ENCODE measurements at regions not wholly inside any gene's neighbourhood (a gene's known extent, or its start where the extent isn't known, plus 50 kb on each side); places are given as distances from the start of the nearest gene placed in this dataset.

GRCh38 chr17:72212041-72212440, 91.2 kb downstream of the SOX9 start:
- DNase-seq, result no peak

GRCh38 chr17:72215490-72215889, 94.7 kb downstream of the SOX9 start:
- DNase-seq, result no peak

- DNase-seq, result no peak
Observed at GRCh38 chr17:72215928-72216327, 95.1 kb downstream of the SOX9 start.

GRCh38 chr17:72219137-72219823, 98.5 kb downstream of the SOX9 start:
- no peak for DNase-seq

DNA sequence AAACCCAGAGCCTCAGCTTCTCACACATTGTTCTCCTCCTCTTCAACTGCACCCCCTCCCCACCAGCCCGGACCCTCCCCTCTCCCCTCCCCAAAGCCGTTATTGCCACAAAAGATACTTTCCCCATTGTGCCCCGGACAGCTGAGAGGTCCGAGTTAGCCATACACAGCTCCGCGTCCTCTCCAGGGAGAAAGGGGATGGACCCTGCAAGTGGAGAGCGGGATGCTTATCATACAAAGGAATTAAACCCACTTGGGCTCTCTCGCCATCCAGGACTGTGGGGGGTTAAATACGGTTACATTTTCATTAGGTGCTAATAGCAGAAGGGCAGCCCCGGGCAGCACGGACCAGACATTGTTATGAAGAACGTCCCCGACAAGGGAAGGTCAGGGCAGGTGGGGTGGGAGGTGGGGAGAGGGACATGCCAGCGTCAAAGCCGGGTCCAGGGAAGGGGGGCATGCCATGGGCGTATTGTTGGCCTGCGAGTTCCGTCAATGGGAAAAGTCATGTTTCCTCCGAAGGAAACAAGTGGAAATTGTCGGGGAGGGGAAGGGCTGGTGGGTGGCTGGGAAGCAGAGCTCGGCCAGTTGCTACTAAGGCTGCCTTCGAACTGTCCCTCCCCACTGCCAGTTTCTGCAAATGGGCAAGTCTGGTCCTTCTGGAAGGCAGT, 99.1 kb downstream of the SOX9 start:
- DNase-seq, result no peak

DNA sequence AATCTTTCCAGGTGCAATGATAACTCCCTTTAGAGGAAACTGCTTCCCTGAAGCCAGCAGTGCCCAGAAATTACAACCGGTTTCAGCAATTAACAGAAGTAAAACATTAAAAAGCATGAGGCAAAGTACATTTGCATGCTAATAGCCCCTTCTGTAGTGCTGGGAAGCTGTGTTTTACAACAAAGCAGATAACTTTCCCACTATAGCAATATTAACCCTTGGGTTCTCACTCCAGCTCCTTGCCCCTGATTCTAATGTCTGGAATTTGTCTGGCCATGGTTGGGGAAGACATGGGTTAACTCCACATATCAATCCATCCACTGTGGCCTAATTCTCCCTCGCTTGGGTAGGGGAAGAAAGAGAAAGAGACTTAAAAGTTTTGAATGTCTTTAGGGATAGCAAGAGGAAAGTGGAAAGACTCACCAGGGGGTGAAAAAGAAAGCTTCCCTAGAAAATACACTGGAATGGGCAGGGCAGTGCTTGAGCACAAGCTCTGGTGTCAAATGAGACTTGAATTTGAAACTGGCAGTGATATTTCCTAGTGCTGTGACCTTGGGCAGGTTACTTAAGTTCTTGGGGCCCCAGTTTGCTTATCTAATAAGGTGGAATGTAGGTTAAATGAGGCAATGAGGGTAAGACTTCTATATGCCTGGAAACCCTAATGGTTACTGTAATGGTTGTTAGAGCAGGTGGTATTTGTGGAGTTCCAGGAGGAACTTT, 102.0 kb downstream of the SOX9 start:
- no peak for DNase-seq

GRCh38 chr17:72223866-72224291, 103.1 kb downstream of the SOX9 start:
- DNase-seq, result no peak

GRCh38 chr17:72226322-72226721, 105.5 kb downstream of the SOX9 start:
- no peak for DNase-seq

DNA sequence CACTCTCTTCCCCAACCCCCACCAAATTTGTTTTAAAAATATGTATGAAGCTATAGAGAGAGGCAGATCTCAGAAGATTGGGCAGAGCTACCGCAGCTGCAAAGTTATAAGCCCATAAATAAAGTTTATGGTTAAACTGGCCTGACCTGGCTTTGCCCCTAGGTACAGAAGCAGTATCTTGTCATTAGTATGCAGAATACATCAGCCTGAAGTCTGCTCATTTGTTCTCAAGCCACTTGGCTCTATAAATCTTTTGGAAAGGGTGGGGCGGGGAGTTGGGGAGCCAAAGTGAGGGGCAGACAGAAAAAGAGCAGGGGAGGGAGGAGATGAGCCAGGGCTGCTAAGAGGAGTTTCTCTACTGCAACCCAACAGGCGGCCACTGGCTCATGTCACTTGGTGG, 113.2 kb downstream of the SOX9 start:
- no peak for DNase-seq

DNA sequence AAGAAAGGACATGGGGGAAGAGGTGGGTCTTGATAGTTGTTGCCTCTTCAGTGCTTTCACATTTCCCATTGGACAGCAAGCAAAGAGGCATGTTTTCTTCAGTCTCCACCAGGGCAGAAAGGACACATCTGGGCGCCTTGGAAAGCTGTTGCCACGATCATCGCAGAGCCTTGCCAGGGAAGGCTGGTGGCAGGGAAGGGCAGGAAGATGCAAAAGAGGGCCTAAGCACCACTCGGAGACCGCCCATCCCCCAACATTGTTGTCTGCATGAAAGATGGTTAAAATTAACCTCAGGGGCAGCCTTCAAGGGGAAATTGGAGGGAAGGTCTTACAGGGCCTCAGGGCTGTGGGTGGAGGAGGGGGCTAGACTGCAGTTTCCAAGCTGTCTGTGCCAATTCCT, 114.2 kb downstream of the SOX9 start:
- no peak for DNase-seq

GRCh38 chr17:72236980-72237633, 116.3 kb downstream of the SOX9 start:
- peak; percentile 81 for DNase-seq

DNA sequence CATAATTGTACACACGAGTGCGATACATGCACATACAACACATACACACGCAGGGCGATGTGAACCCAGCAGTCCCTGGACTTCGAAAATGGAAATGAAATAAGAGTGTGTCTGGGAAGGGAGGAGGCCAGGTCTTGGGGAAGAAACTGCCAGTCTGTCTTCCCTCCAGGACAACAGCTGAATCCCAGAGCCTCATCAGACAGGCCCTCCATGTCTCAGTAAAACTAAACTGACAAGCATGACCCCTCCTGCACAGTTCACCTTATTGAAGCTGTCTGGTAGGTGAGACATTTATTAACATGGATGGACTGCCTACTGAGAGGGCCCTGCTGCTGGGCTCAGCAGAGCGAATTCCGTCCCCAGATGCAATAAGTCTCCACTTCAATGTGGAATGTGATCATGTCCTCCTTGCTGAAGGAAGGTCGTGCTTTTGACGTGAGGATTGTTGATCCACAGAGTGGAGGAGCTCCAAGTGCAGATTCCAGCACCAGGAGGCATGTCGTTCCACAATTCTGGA, 117.4 kb downstream of the SOX9 start:
- DNase-seq, result no peak

DNA sequence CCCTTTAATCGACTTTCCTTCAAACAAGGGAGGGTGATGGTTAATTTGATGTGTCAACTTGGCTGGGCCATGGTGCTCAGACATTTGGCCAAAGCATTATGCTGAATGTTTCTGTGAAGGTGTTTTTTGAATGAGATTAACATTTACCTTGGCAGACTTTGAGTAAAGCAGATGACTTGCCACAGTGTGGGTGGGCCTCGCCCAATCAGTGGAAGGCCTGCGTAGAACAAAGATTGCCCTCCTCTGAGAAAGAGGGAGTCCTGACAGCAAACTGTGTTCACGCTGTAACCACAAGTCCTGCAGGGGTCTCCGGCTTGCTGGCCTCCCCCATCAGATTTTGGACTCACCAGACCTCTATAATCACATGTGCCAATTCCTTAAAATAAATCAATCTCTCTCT, 118.7 kb downstream of the SOX9 start:
- DNase-seq, result no peak

DNA sequence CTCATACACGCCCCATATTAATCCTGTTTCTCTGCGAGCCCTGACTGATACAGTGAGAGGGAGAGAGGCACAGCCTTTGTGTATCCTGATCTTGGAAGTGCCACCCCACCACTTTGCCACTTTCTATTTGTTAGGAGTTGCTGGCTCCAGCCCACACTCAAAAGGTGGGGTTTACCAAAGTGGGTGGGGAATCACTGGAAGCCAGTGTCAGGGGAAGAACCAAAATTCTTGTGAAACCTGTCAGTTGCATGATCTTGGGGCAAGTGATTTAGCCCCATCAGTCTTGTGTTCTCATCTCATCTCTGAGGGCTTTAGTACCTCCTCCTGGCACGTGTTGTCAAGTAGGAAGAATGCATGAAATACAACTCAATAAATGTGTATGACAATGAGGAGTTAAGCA, 119.5 kb downstream of the SOX9 start:
- no peak for DNase-seq

DNA sequence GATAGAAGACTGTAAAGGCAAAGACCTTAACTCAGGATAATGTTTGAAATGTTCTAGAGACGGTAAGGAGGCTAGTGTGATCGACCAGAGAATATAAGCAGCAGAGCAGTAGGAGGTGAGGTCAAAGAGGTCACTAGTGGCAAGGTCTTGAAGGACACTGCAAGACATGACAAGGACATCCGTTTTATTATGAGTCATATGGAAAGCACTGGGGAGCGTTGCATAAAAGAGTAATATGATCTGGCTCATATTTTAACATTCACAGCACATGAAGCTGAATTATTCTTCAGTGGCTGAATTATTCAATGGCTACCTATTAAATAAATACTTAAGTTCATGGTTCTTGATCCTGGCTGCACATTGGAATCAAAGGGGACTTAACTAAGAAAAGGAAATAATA, 123.7 kb downstream of the SOX9 start:
- peak; percentile 17 for DNase-seq

DNA sequence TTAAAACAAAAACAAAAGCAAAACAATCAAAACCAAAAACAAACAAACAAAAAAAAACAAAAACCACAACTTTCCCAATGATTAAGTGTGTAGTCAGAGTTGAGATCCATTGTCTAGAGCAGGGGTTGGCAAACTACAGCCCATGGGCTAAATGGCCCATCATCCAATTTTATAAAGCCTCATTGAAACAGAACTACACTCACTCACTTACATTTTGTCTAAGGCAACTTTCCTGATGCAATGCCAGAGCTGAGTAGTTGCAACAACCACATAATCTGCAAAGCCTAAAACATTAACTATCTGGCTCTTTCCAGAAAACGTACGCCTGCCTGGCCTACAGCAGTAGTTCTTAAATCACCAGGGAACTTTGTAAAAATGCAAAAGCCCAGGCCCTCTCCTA, 124.1 kb downstream of the SOX9 start:
- no peak for DNase-seq

DNA sequence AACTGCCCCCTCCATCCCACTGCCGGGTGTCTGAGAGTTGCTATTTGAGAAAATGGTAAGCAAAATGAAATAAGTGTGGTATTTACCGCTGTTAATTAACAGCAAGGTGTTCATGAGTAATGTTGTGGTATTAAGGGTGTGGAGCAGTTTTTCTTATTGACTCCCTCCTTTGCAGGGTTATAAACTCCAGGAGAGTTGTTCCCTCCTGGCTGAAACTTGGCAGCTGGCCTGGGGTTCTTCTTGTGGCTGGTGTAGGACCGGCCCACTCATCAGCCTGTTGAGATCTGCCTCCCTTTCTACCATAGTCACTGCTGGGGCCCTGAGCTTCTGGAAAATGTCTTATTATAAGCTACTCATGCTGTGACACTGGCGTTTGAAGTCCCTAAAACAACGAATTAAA, 128.6 kb downstream of the SOX9 start:
- DNase-seq, result no peak

DNA sequence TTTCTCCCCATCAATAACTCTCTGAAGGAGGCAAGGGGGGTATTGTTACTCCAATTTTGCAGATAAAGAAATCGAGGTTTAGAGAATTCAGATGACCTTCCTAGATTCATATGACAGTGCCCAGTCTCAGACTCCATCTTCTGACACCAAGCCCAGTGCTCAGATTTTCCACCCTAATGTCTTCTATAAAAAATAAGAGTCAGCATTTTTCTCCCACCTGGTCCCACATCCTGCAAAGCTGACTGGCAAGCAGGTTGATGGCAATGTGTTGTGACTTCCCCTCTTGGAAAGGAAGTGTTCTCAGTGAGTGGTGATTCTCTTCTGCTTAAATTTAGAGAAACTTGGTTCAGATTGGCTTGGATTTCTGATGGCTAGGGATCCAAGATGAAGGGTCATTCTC, 129.4 kb downstream of the SOX9 start:
- no peak for DNase-seq

- no peak for DNase-seq
Observed at GRCh38 chr17:72253597-72253996, 132.8 kb downstream of the SOX9 start.

GRCh38 chr17:72254808-72255449, 134.1 kb downstream of the SOX9 start:
- no peak for DNase-seq

- no peak for DNase-seq
Observed at GRCh38 chr17:72255481-72255880, 134.7 kb downstream of the SOX9 start.

- DNase-seq, result peak; percentile 64
Observed at GRCh38 chr17:72258711-72259110, 137.9 kb downstream of the SOX9 start.

GRCh38 chr17:72259922-72260321, 139.1 kb downstream of the SOX9 start:
- DNase-seq, result no peak
